Skin of body (tissue), 1 donor: ENCODE measurements at regions not wholly inside any gene's neighbourhood (a gene's known extent, or its start where the extent isn't known, plus 50 kb on each side); places are given as distances from the start of the nearest gene placed in this dataset.

ENCODE experiments used
- DNase-seq: peaks from one replicate; lab custom pipeline; 2025; lab: John Stamatoyannopoulos, UW

- DNase-seq = no peak
Observed at GRCh38 chr5:132130918-132131715, 57.5 kb downstream of the CSF2 start.

DNA sequence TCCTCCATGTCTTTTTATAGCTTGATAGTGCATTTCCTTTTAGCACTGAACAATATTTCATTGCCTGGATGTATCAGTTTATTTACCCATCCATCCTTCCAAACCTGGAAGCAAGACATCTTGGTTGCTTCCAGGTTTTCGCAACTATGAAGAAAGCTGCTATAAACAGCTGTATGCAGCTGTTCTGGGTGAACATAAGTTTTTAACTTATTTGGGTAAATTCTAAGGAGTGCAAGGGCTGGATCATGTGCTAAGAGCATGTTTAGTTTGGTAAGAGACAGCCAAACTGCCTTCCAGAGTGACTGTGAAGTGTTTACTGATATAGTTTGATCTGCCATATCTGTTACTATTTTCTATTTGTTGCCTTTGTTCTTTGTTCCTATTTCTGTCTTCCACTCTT is 58.5 kb downstream of the CSF2 start:
- no peak for DNase-seq

DNA sequence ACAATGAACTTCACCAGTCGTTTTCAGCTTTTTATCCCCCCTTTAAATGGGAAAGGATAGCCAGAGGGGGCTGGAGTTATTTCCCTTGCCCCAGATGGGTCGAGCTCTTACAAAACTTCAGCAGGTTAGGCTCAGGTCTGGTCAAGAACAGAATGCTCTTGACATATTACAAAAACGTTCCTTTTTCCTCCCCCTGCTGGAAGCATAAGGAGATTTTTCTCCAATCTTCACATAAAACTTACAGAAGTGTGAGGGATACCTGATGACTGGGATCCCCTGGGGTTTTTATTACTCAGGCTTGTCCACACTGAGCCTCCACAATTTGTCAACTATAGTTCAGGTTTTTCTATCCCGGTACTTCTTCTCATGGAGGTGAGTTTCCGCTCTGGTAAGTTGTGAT is 60.8 kb downstream of the CSF2 start:
- no peak for DNase-seq

DNA sequence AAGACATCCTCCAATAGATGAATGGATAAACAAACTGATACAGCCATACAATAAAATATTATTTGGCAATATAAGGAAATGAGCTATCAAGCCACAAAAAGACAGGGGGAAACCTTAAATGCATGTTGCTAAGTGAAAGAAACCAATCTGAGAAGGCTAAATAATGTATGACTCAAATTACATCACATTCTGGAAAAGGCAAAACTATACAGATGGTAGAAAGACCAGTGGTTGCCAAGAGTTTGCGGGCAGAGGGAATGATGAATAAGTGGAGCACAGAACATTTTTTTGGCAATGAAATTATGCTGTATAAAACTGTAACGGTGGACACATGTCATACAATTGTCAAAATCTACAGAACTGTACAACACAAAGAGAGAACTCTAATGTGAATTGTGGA is 63.3 kb downstream of the CSF2 start:
- DNase-seq = peak; percentile 1

GRCh38 chr5:132138260-132138659 is 64.7 kb downstream of the CSF2 start:
- DNase-seq = no peak
